ENCODE measurements at regions not wholly inside any gene's neighbourhood (a gene's known extent, or its start where the extent isn't known, plus 50 kb on each side); places are given as distances from the start of the nearest gene placed in this dataset.

DNA sequence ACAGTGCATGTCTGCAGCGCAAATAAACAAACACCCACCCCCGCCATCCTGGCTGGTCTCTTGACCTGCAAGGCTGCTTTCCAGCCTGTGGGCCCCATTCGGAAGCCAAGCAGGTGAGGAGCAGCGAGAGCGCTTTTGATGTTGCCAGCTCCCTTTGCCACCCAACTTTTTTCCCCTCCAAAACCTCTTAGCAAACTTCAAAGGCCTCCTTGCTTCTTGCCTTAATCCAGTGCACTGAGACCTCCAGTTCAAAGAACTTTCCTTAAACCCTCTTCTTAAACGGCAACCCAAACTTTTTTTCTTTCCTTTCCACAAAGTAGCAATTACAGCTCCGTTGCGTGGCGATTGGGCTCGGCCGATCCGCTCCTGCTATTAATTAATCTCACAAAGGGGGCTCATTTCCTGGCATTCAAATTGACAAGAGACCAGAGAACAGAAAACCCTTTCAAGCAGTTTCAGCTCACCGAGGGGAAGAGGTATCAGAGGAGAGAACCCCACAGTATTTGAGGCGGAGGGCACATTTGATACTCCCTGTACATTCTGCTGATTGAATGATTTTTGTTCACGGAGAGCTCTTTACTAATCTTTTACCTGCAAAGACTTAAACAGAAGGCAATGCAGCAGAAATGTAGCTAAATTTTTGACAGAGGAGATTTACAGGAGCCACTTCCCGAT lies 531.4 kb downstream of the TMEM182 start:
- TF ChIP-seq, protein P1, sequence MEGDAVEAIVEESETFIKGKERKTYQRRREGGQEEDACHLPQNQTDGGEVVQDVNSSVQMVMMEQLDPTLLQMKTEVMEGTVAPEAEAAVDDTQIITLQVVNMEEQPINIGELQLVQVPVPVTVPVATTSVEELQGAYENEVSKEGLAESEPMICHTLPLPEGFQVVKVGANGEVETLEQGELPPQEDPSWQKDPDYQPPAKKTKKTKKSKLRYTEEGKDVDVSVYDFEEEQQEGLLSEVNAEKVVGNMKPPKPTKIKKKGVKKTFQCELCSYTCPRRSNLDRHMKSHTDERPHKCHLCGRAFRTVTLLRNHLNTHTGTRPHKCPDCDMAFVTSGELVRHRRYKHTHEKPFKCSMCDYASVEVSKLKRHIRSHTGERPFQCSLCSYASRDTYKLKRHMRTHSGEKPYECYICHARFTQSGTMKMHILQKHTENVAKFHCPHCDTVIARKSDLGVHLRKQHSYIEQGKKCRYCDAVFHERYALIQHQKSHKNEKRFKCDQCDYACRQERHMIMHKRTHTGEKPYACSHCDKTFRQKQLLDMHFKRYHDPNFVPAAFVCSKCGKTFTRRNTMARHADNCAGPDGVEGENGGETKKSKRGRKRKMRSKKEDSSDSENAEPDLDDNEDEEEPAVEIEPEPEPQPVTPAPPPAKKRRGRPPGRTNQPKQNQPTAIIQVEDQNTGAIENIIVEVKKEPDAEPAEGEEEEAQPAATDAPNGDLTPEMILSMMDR (IDR thresholded peaks at IDR 0.05), result no peak
- no peak for TF ChIP-seq POLR2A (IDR thresholded peaks at IDR 0.05)
